H1 (cell line): ENCODE measurements at regions not wholly inside any gene's neighbourhood (a gene's known extent, or its start where the extent isn't known, plus 50 kb on each side); places are given as distances from the start of the nearest gene placed in this dataset.

Experiments used
- CTCF ChIA-PET: fragments of 300-600 bp; sonication (Branson Sonifier 250); formaldehyde crosslinking; loops from one replicate; lab custom pipeline; 2021; ENCODE audit not compliant: partially characterized antibody; lab: Charles Lee
- POLR2A ChIA-PET: fragments of 300-600 bp; sonication (Branson Sonifier 250); formaldehyde crosslinking; loops from one replicate; lab custom pipeline; 2021; ENCODE audit warnings: inconsistent platforms; ENCODE audit not compliant: partially characterized antibody; lab: Charles Lee
- DNase-seq, 2 experiments: peaks; one replicate each; pipeline versions ENCODE4 v3.0.0 to v3.0.0-alpha.2; 2010 to 2022; ENCODE audit warnings: low spot score in 2 of 2, low read depth in 1 of 2, mixed read lengths in 1 of 2
- FAIRE-seq: peaks from 2 replicates; lab custom pipeline; 2011; peaks lifted over from hg19 to GRCh38; lab: Jason Lieb, UNC
- H2AFZ ChIP-seq: 2 replicates; pipeline ENCODE4 v1.8.1; 2012; ENCODE audit warnings: low read length, inconsistent platforms
- H2AK5ac ChIP-seq: 2 replicates; pipeline ENCODE4 v1.6.1; 2013; ENCODE audit warnings: low read depth, low read length
- H2BK120ac ChIP-seq: replicated peaks from 2 replicates; pipeline ENCODE3; 2013; ENCODE audit warnings: low read depth, low read length, inconsistent platforms
- H2BK12ac ChIP-seq: 2 replicates; pipeline ENCODE4 v1.6.1; 2013; ENCODE audit warnings: low read depth, low read length
- H2BK15ac ChIP-seq: 2 replicates; pipeline ENCODE4 v1.6.1; 2013; ENCODE audit warnings: low read length
- H2BK20ac ChIP-seq: 2 replicates; pipeline ENCODE4 v1.6.1; 2013; ENCODE audit warnings: low read length
- H2BK5ac ChIP-seq: 2 replicates; pipeline ENCODE4 v1.6.1; 2013; ENCODE audit warnings: low read depth, low read length
- H3K14ac ChIP-seq: 2 replicates; pipeline ENCODE4 v1.6.1; 2013; ENCODE audit warnings: inconsistent platforms; ENCODE audit not compliant: insufficient read length
- H3K18ac ChIP-seq: 2 replicates; pipeline ENCODE4 v1.6.1; 2013; ENCODE audit warnings: low read length; ENCODE audit errors: extremely low read depth
- H3K23ac ChIP-seq: 2 replicates; pipeline ENCODE4 v1.6.1; 2013; ENCODE audit warnings: inconsistent platforms; ENCODE audit not compliant: insufficient read length
- H3K23me2 ChIP-seq: 2 replicates; pipeline ENCODE4 v1.6.1; 2013; ENCODE audit warnings: low read depth, low read length
- H3K27ac ChIP-seq: 2 replicates; pipeline ENCODE4 v1.6.1; 2011; ENCODE audit warnings: low read depth, low read length, inconsistent platforms
- H3K27me3 ChIP-seq, 4 experiments: replicated peaks in 1 of 4; 1 replicate in 1 of 4; 2 replicates in 3 of 4; pipeline versions ENCODE4 v1.6.1 to v1.8.1; 2011 to 2013; ENCODE audit warnings: low read length in 3 of 4, mild to moderate bottlenecking in 3 of 4, inconsistent platforms in 2 of 4, mixed read lengths in 2 of 4, moderate library complexity in 1 of 4; ENCODE audit not compliant: control insufficient read depth in 3 of 4, insufficient read depth in 3 of 4; ENCODE audit errors: extremely low read depth in 1 of 4
- H3K36me3 ChIP-seq, 4 experiments: 2 replicates each; pipeline versions ENCODE4 v1.6.1 to v1.8.1; 2011 to 2013; ENCODE audit warnings: mild to moderate bottlenecking in 4 of 4, low read length in 3 of 4, moderate library complexity in 2 of 4, control low read depth in 1 of 4, inconsistent platforms in 1 of 4; ENCODE audit not compliant: insufficient read depth in 4 of 4, control insufficient read depth in 2 of 4
- H3K4ac ChIP-seq: replicated peaks from 2 replicates; pipeline ENCODE3; 2013; ENCODE audit warnings: low read length, low read depth, mixed read lengths, inconsistent platforms; ENCODE audit not compliant: insufficient read length
- H3K4me1 ChIP-seq, 4 experiments: replicated peaks in 1 of 4; 1 replicate in 1 of 4; 2 replicates in 3 of 4; pipeline versions ENCODE4 v1.6.1 to v1.8.1; 2011 to 2013; ENCODE audit warnings: low read length in 3 of 4, inconsistent platforms in 2 of 4, mixed read lengths in 1 of 4; ENCODE audit not compliant: insufficient read depth in 4 of 4, control insufficient read depth in 3 of 4
- H3K4me2 ChIP-seq, 2 experiments: 2 replicates each; pipeline versions ENCODE4 v1.6.1 to v1.8.1; 2011 to 2013; ENCODE audit warnings: low read depth in 2 of 2, low read length in 2 of 2, control low read depth in 1 of 2, inconsistent platforms in 1 of 2, mild to moderate bottlenecking in 1 of 2; ENCODE audit not compliant: insufficient read depth in 1 of 2
- H3K4me3 ChIP-seq, 4 experiments: fragments of 200-600, 300-600 bp in 1 of 4; sonication (generic), shearing (Covaris generic), sonication (Bioruptor Twin) in 1 of 4; 2 replicates each; pipeline versions ENCODE4 v1.5.1 to v1.8.1; 2011 to 2016; ENCODE audit warnings: low read length in 4 of 4, low read depth in 3 of 4, control low read depth in 2 of 4, inconsistent platforms in 2 of 4, mild to moderate bottlenecking in 2 of 4, mixed read lengths in 1 of 4, moderate library complexity in 1 of 4; ENCODE audit not compliant: insufficient read depth in 2 of 4; ENCODE audit errors: extremely low read depth in 1 of 4
- H3K56ac ChIP-seq: replicated peaks from 2 replicates; pipeline ENCODE3; 2013; ENCODE audit warnings: low read depth, mild to moderate bottlenecking, mixed read lengths, low read length, inconsistent platforms; ENCODE audit not compliant: insufficient read length
- H3K79me1 ChIP-seq: 2 replicates; pipeline ENCODE4 v1.6.1; 2013; ENCODE audit warnings: low read depth, low read length, control low read depth
- H3K79me2 ChIP-seq, 2 experiments: 2 replicates each; pipeline versions ENCODE4 v1.6.1 to v1.8.1; 2012 to 2013; ENCODE audit warnings: low read length in 2 of 2, mild to moderate bottlenecking in 2 of 2, inconsistent platforms in 1 of 2; ENCODE audit not compliant: insufficient read depth in 2 of 2, control insufficient read depth in 1 of 2
- H3K9ac ChIP-seq, 4 experiments: replicated peaks in 1 of 4; 1 replicate in 1 of 4; 2 replicates in 3 of 4; pipeline versions ENCODE4 v1.6.1 to v1.8.1; 2011 to 2013; ENCODE audit warnings: low read depth in 3 of 4, low read length in 3 of 4, control low read depth in 2 of 4, mild to moderate bottlenecking in 2 of 4, moderate library complexity in 2 of 4, inconsistent platforms in 1 of 4; ENCODE audit errors: extremely low read depth in 1 of 4
- H3K9me3 ChIP-seq, 2 experiments: 2 replicates each; pipeline versions ENCODE4 v1.6.1 to v1.8.1; 2012 to 2013; ENCODE audit warnings: mild to moderate bottlenecking in 2 of 2, moderate library complexity in 2 of 2, control low read depth in 1 of 2, inconsistent platforms in 1 of 2, low read depth in 1 of 2, low read length in 1 of 2, mixed read lengths in 1 of 2; ENCODE audit not compliant: insufficient read depth in 2 of 2
- H4K20me1 ChIP-seq, 2 experiments: replicated peaks in 1 of 2; 2 replicates each; pipeline versions ENCODE3 to v1.8.1; 2011 to 2013; ENCODE audit warnings: inconsistent platforms in 2 of 2, low read length in 2 of 2, mild to moderate bottlenecking in 1 of 2; ENCODE audit not compliant: insufficient read depth in 2 of 2, control insufficient read depth in 1 of 2
- H4K5ac ChIP-seq: 2 replicates; pipeline ENCODE4 v1.6.1; 2013; ENCODE audit warnings: low read length, low read depth, mixed read lengths, inconsistent platforms; ENCODE audit not compliant: insufficient read length
- H4K8ac ChIP-seq: 2 replicates; pipeline ENCODE4 v1.8.0; 2013; ENCODE audit warnings: mild to moderate bottlenecking, moderate library complexity, low read length, inconsistent platforms; ENCODE audit not compliant: insufficient read depth; ENCODE audit errors: extremely low read depth
- H4K91ac ChIP-seq: replicated peaks from 2 replicates; pipeline ENCODE3; 2013; ENCODE audit warnings: low read length, mixed read lengths, inconsistent platforms; ENCODE audit not compliant: insufficient read length
- NRF1 ChIP-seq: IDR thresholded peaks from 2 replicates; pipeline ENCODE4 v1.6.1; 2011; ENCODE audit warnings: mild to moderate bottlenecking, low read depth, low read length, improper control_type of control experiment

- Histone ChIP-seq H3K4me1 (peaks cover 0 to 15% (median 9%) of the 10 kb centered on the region in 4 experiments; a peak in 5 of 7 replicates), H4K5ac (no peak overlapping the region), H2AK5ac (no peak overlapping the region), H3K9ac (no peak overlapping the region), H2BK5ac (no peak overlapping the region), H3K36me3 (no peaks in the 10 kb centered on the region), H3K18ac (no peak overlapping the region), H4K91ac (no peak overlapping the region), H3K4me3 (no peak overlapping the region), H2AFZ (no peak overlapping the region), H3K23me2 (no peaks in the 10 kb centered on the region), H3K56ac (no peak overlapping the region), H2BK120ac (no peak overlapping the region), H2BK12ac (no peak overlapping the region), H3K27me3 (no peaks in the 10 kb centered on the region), H3K4me2 (no peak overlapping the region), H3K9me3 (no peaks in the 10 kb centered on the region), H3K27ac (no peak overlapping the region), H4K8ac (no peak overlapping the region), H3K79me1 (no peaks in the 10 kb centered on the region), H3K23ac (no peak overlapping the region), H2BK20ac (no peak overlapping the region), H2BK15ac (no peak overlapping the region), H4K20me1 (no peaks in the 10 kb centered on the region), H3K14ac (no peak overlapping the region), H3K79me2 (no peaks in the 10 kb centered on the region), H3K4ac (no peak overlapping the region)
- TF ChIP-seq NRF1, result no peak
- FAIRE-seq, result no peak
- ChIA-PET POLR2A (no interaction called here), CTCF (no interaction called here)
- no peak for DNase-seq
These were observed 87.1 kb upstream of the CTTNBP2 start for GRCh38 chr7:117960351-117960750.
